HG02973 (cell line): ENCODE measurements at regions not wholly inside any gene's neighbourhood (a gene's known extent, or its start where the extent isn't known, plus 50 kb on each side); places are given as distances from the start of the nearest gene placed in this dataset.
"Not testable (repeated sequence)": the region's sequence is repeated elsewhere in the genome, so short reads cannot be mapped to it uniquely, and the experiment has no call there.

Experiments
- ATAC-seq: cut with Tn5 transposase; IDR thresholded peaks from one replicate; pipeline ENCODE4 v1.9.1; 2021; ENCODE audit warnings: moderate library complexity; ENCODE audit not compliant: unreplicated experiment

- ATAC-seq = no peak
Observed at GRCh38 chr2:146579147-146579930, 1265.5 kb upstream of the ACVR2A start.

GRCh38 chr2:146576339-146577111 lies 1268.3 kb upstream of the ACVR2A start:
- ATAC-seq = no peak

- no peak for ATAC-seq
Observed at GRCh38 chr2:146572598-146572997, 1272.2 kb upstream of the ACVR2A start.

GRCh38 chr2:146561996-146562395 lies 1282.8 kb upstream of the ACVR2A start:
- no peak for ATAC-seq

GRCh38 chr2:146547236-146547635 lies 1297.6 kb upstream of the ACVR2A start:
- no peak for ATAC-seq

- no peak for ATAC-seq
Observed at GRCh38 chr2:146544701-146545100, 1300.1 kb upstream of the ACVR2A start.

- ATAC-seq = no peak
Observed at GRCh38 chr2:146541896-146542295, 1302.9 kb upstream of the ACVR2A start.

- no peak for ATAC-seq
Observed at GRCh38 chr2:146540271-146540932, 1304.4 kb upstream of the ACVR2A start.

GRCh38 chr2:146539739-146540138 lies 1305.1 kb upstream of the ACVR2A start:
- not testable (repeated sequence) for ATAC-seq

GRCh38 chr2:146537477-146537876 lies 1307.4 kb upstream of the ACVR2A start:
- no peak for ATAC-seq

- no peak for ATAC-seq
Observed at GRCh38 chr2:146532509-146533147, 1312.2 kb upstream of the ACVR2A start.

GRCh38 chr2:146532009-146532408 lies 1312.8 kb upstream of the ACVR2A start:
- ATAC-seq = no peak

- no peak for ATAC-seq
Observed at GRCh38 chr2:146530886-146531285, 1313.9 kb upstream of the ACVR2A start.

GRCh38 chr2:146527166-146527565 lies 1317.7 kb upstream of the ACVR2A start:
- no peak for ATAC-seq

- ATAC-seq = no peak
Observed at GRCh38 chr2:146523196-146523595, 1321.6 kb upstream of the ACVR2A start.

GRCh38 chr2:146506851-146507250 lies 1338.0 kb upstream of the ACVR2A start:
- ATAC-seq = no peak

- no peak for ATAC-seq
Observed at GRCh38 chr2:146503366-146503765, 1341.5 kb upstream of the ACVR2A start.

GRCh38 chr2:146496248-146496647 lies 1348.6 kb upstream of the ACVR2A start:
- ATAC-seq = no peak

- no peak for ATAC-seq
Observed at GRCh38 chr2:146489386-146489785, 1355.4 kb upstream of the ACVR2A start.

GRCh38 chr2:146481629-146482028 lies 1363.2 kb upstream of the ACVR2A start:
- ATAC-seq = no peak

- ATAC-seq = no peak
Observed at GRCh38 chr2:146477383-146477782, 1367.4 kb upstream of the ACVR2A start.
